Panc1 (cell line): ENCODE measurements at regions not wholly inside any gene's neighbourhood (a gene's known extent, or its start where the extent isn't known, plus 50 kb on each side); places are given as distances from the start of the nearest gene placed in this dataset.

Experiments
- CTCF ChIP-seq: fragments of 450-650 bp; IDR thresholded peaks from 2 replicates; pipeline ENCODE4 v1.5.1; 2017; ENCODE audit warnings: mild to moderate bottlenecking
- POLR2AphosphoS5 ChIP-seq: IDR thresholded peaks from 2 replicates; pipeline ENCODE4 v1.6.1; 2012; ENCODE audit warnings: mild to moderate bottlenecking, low read depth, low read length, moderate library complexity
- REST ChIP-seq, 2 experiments: IDR thresholded peaks; 2 replicates each; pipeline ENCODE4 v1.6.1; 2011 to 2012; ENCODE audit warnings: low read depth in 2 of 2, control low read depth in 1 of 2, low read length in 1 of 2, mild to moderate bottlenecking in 1 of 2, moderate library complexity in 1 of 2; ENCODE audit not compliant: insufficient read depth in 1 of 2
- SIN3A ChIP-seq: IDR thresholded peaks from 2 replicates; pipeline ENCODE4 v1.6.1; 2012; ENCODE audit warnings: low read depth, mild to moderate bottlenecking, low read length, moderate library complexity, borderline replicate concordance; ENCODE audit not compliant: insufficient read depth
- TCF7L2 ChIP-seq: IDR thresholded peaks from 2 replicates; pipeline ENCODE4 v1.6.1; 2011; ENCODE audit warnings: mild to moderate bottlenecking, low read depth, low read length, inconsistent platforms

- peak; percentile 30; the same call in 1 of the 2 replicates for TF ChIP-seq CTCF
- TF ChIP-seq SIN3A = no peak
- TF ChIP-seq TCF7L2 = no peak
- no peak for TF ChIP-seq REST (IDR thresholded peaks at IDR 0.05; ENCODE audit: insufficient read depth in 1 of 2, low read depth in 2 of 2, low read length in 1 of 2)
- TF ChIP-seq POLR2AphosphoS5 = no peak
These were observed 750.8 kb downstream of the REEP3 start for GRCh38 chr10:64271983-64272382.
